HG02981 (cell line): ENCODE measurements at regions not wholly inside any gene's neighbourhood (a gene's known extent, or its start where the extent isn't known, plus 50 kb on each side); places are given as distances from the start of the nearest gene placed in this dataset.
"Not testable (repeated sequence)": the region's sequence is repeated elsewhere in the genome, so short reads cannot be mapped to it uniquely, and the experiment has no call there.

Experiments
- ATAC-seq: cut with Tn5 transposase; IDR thresholded peaks from one replicate; pipeline ENCODE4 v1.9.1; 2021; ENCODE audit warnings: mild to moderate bottlenecking, moderate library complexity; ENCODE audit not compliant: unreplicated experiment

- no peak for ATAC-seq
Observed at GRCh38 chr3:67145738-67146137, 147.6 kb downstream of the KBTBD8 start.

- ATAC-seq, result no peak
Observed at GRCh38 chr3:67154429-67154828, 156.3 kb downstream of the KBTBD8 start.

GRCh38 chr3:67167481-67167880, 169.4 kb downstream of the KBTBD8 start:
- ATAC-seq, result no peak

- no peak for ATAC-seq
Observed at GRCh38 chr3:67171841-67172240, 173.7 kb downstream of the KBTBD8 start.

- ATAC-seq, result not testable (repeated sequence)
Observed at GRCh38 chr3:67173130-67173529, 175.0 kb downstream of the KBTBD8 start.

- ATAC-seq, result no peak
Observed at GRCh38 chr3:67176396-67176795, 178.3 kb downstream of the KBTBD8 start.

GRCh38 chr3:67192466-67192865, 194.4 kb downstream of the KBTBD8 start:
- no peak for ATAC-seq

GRCh38 chr3:67196677-67197076, 198.6 kb downstream of the KBTBD8 start:
- ATAC-seq, result no peak

- ATAC-seq, result no peak
Observed at GRCh38 chr3:67198374-67198773, 200.3 kb downstream of the KBTBD8 start.

- no peak for ATAC-seq
Observed at GRCh38 chr3:67200618-67201017, 202.5 kb downstream of the KBTBD8 start.

GRCh38 chr3:67201026-67201425, 202.9 kb downstream of the KBTBD8 start:
- ATAC-seq, result no peak

GRCh38 chr3:67202053-67202452, 203.9 kb downstream of the KBTBD8 start:
- ATAC-seq, result no peak

- ATAC-seq, result no peak
Observed at GRCh38 chr3:67204951-67205350, 206.8 kb downstream of the KBTBD8 start.

- ATAC-seq, result no peak
Observed at GRCh38 chr3:67215690-67216089, 217.6 kb downstream of the KBTBD8 start.

GRCh38 chr3:67227030-67227429, 228.9 kb downstream of the KBTBD8 start:
- no peak for ATAC-seq

GRCh38 chr3:67228136-67228535, 230.0 kb downstream of the KBTBD8 start:
- no peak for ATAC-seq

- no peak for ATAC-seq
Observed at GRCh38 chr3:67232642-67233041, 234.5 kb downstream of the KBTBD8 start.

GRCh38 chr3:67239353-67239752, 241.2 kb downstream of the KBTBD8 start:
- ATAC-seq, result no peak

- no peak for ATAC-seq
Observed at GRCh38 chr3:67241084-67241483, 243.0 kb downstream of the KBTBD8 start.

- ATAC-seq, result no peak
Observed at GRCh38 chr3:67244130-67244529, 246.0 kb downstream of the KBTBD8 start.

- no peak for ATAC-seq
Observed at GRCh38 chr3:67245545-67245944, 247.4 kb downstream of the KBTBD8 start.

- ATAC-seq, result no peak
Observed at GRCh38 chr3:67248726-67249125, 250.6 kb downstream of the KBTBD8 start.

GRCh38 chr3:67252906-67253305, 254.8 kb downstream of the KBTBD8 start:
- ATAC-seq, result not testable (repeated sequence)
